ENCODE measurements at regions not wholly inside any gene's neighbourhood (a gene's known extent, or its start where the extent isn't known, plus 50 kb on each side); places are given as distances from the start of the nearest gene placed in this dataset.

DNA sequence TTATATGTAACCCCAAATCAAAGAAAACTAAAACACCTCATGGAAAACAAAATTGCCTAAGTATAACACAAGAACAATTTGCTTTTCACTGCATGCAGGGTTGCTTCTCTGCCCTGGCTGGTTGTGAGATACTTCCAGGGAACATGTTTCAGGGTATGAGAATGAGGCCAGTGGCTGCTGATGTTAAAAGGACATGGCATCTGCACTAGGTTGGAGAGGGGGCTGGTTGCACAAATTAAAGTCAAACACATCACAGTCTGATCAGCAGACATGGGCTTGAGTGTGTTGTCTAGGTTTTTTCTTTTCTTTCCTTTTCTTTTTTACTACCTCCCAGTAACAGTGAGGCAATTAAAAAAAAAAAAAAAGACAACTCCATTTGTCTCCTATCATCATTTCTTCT, 374.9 kb downstream of the MCTP2 start:
- no peak for DNase-seq

DNA sequence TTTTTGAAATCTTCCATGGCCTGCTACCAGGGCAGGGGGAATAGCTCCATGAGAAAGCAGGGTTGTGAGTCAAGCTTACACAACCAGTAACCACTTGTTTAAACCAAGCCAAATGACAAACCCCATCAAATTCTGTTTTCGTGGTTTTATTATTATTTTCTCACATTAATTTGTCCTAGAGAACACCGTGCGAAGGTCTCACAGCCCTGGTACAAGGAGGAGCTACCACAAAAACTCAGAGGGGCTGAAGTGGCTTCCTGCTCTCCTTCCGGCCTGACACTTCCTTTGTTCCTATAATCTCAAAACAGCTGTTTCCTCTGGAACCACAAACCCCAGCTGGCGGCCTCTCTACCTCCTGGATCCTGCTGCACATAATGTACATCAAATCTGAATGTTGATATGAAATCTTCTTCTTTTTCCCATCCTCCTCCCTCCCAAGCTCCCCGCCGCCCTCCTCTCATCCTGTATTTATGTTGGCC, 375.9 kb downstream of the MCTP2 start:
- peak; percentile 35 for DNase-seq

DNA sequence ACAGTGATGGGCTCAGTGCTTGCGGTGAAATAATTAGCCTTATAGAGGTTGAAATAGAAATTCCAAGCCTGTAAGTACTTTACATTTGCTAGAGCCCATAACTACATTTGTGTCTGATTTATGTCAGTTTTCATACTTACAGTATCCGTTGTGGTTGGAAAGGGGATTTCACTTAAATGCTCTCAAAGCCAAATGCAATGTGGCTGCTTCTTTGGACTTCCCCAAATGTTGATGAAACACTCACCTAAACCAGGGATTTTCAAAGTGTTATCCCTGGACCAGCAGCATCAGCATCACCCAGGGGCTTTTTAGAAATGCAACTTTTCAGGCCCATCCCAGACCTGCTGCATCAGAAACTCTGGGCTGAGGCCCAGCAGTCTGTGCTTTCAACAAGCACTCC, 378.7 kb downstream of the MCTP2 start:
- DNase-seq: no peak

DNA sequence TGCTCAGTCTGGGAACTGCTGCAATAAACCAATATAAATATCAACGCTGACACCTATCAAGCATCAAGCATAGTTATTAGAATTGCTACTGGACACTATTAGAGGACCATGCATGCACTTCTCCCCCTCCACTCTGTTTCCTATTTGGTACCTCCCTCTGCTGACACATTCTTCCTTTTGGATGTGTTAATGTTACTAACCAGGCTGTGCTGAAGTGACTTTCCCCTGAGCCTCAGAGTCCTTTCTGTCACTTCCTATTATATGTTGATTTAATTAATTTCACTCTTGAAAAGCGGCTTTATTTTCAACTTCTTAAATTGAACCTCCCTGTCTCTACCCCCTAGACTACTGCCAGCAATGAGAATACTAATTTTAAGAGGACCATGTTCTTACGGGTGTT, 379.1 kb downstream of the MCTP2 start:
- DNase-seq: no peak

DNA sequence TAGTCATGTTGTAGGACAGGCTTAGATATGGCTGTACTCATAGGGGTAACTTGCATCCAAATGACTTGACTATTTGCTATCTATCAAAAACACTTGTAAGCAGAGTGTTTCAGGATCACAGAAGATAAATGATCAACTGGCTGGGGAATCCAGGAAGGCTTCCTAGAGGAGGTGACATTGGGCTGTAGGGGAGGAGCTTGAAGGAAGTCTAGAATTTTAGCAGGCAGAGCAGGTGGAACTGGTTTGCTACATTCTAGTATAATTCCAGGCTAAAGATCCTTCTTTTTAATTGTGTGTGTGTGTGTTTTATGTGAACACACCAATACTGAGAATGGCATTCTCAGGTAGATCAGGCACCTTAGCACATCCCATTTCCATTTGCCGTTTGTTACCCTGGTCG, 380.3 kb downstream of the MCTP2 start:
- no peak for DNase-seq

DNA sequence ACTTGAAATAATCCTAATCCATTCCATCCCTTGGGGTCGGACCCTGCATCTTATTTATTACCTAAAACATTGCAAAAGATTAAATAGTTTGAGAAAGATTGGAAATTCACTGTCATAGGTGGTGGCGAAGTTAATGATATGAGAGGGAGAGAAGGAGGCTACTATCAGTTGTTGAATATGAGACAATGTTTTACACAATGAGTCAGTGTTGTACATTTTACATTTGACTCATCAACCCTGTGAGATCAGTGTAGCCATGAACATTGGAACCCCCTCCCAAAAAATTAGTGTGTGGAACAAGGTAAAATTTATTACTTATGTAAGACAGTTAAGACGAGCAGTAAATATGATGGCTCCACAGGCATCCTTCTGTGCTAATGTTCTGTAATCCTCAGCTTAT, 384.3 kb downstream of the MCTP2 start:
- DNase-seq: no peak

DNA sequence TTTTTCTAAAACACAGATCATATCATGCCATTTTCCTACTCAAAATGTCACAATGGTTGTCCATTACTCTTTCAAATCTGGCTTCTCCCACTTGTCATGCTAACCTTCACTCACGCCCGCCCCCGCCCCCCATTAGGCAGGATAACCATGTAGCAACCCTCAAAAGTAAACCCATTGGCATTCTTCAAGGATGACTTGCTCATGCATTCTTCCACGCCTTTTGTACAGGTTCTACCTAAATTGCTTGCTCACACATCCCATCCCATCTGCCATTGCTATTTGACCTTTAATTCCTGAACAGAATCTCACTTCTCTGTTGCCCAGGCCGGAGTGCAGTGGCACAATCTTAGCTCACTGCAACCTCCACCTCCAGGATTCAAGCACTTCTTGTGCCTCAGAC, 389.3 kb downstream of the MCTP2 start:
- DNase-seq: no peak

DNA sequence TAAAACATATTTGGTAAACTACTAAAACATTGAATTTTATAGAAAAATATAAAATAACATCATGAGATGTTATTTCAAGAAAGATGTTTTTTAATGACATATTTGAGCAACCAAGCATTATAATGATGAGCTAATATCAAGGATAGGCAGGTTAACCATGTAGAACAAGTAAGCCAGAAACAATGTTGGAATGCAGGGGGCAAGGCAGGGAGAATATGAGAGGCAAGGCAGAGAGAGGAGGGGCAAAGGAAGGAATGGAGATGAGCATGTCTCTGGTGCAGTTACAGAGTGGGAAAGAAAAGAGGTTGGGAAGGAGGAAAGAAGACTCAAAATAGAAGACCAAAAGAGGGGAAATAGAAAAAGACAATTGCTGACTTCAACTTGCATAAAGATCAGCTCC, 390.4 kb downstream of the MCTP2 start:
- DNase-seq: no peak

DNA sequence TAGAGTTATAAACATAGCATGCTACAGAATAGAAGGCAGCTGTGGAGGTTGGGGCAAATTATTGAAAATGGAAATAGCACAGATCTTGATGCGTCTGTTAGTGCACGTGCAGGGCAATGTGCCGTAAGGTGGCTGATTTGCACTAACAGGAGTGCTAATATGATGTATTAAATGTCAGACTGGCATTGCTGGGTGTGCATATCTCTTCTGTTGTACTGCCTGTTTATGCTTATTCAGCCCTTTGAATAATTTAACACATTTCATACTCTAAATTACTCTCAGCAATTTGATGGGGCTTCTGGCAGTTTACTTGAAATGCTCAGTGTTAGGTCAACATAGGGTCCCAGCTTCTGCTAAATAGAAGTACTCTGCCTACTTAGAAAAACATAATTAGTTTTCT, 395.6 kb downstream of the MCTP2 start:
- no peak for DNase-seq

DNA sequence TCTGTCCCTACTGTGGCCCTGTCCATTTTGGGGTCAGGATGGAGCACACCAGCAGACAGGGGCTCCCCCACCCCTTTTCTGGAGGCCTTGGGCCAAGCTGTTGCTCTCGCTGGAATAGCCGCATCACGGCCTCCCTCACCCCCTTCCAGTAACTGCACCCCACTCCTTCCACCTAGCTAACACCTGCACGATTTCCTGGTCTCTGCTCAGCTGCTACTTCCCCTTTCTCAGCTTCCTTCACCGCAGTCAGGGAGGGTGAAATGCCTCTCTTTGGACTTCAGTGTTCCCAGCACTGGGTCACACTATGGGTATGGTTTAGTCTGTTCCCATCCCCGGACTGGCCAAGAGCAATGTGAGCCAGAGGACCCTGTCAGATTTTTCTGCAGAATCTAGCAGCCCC, 400.2 kb downstream of the MCTP2 start:
- DNase-seq: no peak

DNA sequence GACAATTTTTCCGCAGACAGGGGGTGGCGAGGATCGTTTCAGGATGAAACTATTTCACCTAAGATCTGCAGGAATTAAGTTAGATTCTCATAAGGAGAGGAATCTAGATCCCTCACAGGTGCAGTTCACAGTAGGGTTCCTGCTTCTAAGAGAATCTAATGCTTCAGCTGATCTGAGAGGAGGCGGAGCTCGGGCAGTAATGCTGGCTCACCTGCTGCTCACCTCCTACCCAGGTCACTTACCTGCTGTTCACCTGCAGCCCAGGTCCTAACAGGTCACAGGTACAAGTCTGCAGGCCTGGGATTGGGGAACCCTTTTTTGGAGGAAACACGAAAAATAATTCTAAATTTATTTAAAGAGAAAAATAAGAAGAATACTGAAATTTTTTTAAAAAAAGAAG, 406.8 kb downstream of the MCTP2 start:
- DNase-seq: no peak

DNA sequence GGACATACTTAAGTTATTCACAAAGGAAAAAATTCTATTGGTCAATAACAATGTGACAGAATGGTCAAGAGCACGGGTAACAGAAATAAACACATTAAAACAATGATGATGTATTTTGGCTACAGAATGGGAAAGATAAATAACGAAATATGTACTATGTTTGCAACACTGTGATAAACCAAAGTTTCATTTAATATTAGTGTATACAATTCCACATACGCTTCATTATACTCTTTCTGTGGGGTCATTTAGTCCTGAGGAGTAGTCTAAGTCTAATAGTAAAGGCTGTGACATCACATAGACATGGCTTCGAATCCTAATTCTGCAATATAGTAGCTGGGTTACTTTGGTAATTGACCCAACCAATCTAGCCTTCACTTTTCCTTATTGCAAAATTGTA, 408.3 kb downstream of the MCTP2 start:
- no peak for DNase-seq

DNA sequence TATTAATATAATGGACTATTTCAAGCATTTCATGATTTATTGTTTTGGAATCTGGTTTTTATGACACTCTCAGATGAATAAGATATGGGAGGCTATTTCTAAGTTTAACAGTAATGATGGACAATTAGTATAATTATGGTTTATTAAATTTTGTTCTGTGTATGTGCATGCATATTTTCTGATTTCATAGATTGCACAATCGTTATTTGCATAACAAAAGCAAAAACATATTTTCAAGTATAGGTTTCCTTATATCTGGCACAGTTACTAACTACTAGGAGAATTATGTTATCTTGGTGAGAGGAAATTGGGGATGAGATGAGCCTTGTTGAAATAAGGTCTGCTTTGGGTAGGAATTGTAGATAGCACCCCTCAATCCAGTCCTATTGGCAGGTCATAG, 413.1 kb downstream of the MCTP2 start:
- no peak for DNase-seq

DNA sequence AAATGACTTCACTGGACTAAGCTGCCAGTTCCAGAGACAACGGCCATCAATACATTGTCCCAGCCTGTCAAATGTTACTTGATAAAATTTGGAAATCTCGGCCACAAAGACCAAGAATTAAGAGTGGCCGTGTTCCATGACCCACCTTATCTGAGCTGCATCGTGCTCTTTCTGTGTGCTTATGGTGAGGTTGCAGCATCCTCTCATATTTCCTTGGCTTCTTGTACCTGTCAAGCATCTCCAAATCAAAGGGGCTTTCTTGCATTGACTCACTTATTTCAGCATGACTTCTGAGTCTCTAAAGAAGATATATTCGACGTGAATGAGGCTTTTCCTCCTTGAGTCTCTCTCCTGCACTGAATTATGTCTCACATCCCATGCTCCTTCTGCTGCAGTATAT, 421.7 kb downstream of the MCTP2 start:
- DNase-seq: no peak

DNA sequence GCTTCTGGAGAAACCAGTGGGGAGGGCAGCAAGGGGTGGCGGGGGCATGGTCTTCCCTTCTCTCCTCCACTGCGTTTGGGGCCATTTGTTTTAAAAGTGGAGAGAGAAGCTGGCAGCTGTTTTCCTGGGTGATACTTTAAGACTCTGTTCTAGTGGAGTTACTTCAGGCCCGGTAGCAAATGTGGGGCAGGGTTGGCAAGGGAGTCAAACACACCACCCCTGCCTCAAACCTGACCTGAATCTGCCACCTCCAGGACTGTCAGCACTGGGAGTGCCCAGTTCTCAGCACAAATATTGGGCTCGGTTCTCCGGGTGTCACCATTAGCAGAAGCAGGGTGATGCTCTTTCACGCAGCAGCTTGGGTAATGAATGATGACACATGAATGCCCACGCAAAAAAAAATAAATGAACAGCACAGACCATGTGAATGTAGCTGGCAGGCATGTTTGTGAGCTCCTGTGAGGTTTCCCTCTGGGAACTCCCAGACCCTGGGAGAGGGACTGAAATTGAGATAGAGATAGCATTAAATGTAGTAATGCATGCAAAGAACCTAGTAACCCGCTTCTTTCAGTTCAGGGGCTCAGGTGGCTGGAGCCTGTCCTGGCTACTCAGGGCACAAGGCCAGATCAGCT, 424.0 kb downstream of the MCTP2 start:
- no peak for DNase-seq

DNA sequence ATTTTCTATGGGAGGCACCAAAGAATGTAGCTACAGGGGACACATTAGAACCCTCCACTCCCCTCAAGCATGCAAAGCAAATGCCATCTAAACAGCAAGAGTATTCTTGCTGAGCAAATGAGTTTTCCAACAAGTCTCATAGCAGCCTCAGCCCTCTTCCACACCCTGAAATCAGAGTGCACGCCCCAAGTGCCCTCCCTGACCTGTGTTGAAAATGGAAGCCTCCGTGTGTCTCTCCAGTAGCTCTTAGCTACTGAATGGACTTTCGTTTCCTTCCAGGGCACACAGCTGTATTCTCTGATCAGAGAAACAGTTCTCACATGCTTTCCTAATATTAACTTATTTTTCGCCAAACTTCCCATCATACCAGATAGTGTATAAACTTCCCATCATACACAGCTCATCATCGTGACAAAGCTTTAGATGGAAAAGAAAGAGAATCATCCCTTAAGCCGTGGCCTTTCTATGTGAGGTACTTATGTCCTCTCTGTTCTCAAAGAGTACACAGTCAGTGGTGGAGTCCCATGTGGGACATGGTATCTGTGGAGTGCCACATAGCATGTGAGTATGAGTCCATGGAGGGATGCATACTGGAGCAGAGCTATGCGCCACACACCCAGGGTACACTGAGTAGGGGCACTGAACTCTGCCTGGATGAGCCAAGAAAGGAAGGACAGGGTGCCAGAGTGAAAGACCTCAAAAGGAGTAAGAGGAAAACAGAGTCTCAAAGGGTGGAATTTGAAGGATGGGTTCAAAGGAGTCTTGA, 434.5 kb downstream of the MCTP2 start:
- DNase-seq: no peak

DNA sequence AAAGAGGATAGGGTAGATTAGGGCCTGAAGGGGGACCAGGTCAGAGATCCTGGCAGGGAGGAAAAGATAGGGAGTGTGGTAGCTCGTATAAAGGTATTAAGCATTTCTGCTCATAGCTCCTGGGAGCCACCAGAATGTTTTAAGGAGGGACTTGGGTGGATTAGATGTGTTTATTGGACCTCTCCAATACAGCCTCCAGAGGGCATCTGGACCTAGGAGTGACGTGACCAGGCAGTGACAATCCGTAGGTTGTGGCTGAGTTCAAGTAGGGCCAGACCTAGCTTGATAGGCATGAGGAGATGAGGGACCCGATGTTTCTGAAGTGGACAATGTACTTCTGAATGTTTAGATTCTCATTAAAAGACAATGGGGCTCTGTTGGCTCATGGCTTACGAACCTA, 435.2 kb downstream of the MCTP2 start:
- no peak for DNase-seq

DNA sequence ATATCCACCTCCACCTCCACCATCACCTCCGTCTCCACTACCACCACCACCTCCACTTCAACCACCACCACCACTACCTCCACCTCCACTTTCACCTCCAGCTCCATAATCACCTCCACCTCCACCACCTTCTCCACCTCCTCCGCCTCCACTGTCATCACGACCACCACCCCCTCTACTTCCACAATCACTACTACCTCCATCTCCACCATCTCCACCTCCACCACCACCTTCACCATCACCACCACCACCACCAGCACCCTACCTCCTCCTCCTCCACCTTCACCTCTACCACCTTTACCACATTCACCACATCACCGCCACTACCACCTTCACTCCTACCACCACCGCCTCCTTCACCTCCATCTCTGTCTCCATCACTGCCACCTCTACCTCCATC, 435.7 kb downstream of the MCTP2 start:
- no peak for DNase-seq

DNA sequence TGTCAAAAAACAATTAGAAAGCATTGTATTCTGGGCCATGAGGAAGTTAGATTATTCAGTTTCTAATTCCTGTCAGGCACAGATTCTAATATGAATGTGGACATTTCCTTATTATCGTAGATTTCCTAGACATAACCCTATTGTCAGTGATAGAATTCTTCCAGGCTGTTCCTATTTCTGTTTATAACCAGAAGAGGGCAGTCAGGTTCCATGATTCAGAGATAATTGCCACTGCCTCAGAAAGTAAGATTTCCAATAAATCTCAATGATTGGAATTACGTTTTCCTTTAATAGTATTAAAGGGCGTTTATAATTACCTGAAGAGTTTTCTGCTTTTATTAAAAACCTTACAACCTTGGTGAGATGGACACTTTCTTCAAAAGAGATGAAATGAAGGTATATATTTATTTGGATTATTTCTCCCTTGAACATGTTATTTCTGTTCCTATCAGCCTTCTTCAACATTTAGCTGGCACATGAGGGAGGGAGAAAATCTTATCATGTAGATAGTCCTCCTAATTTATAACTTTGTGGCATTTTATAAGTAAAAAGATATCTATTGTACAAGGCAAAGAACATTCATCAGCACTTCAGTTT, 439.2 kb downstream of the MCTP2 start:
- peak; percentile 59 for DNase-seq

DNA sequence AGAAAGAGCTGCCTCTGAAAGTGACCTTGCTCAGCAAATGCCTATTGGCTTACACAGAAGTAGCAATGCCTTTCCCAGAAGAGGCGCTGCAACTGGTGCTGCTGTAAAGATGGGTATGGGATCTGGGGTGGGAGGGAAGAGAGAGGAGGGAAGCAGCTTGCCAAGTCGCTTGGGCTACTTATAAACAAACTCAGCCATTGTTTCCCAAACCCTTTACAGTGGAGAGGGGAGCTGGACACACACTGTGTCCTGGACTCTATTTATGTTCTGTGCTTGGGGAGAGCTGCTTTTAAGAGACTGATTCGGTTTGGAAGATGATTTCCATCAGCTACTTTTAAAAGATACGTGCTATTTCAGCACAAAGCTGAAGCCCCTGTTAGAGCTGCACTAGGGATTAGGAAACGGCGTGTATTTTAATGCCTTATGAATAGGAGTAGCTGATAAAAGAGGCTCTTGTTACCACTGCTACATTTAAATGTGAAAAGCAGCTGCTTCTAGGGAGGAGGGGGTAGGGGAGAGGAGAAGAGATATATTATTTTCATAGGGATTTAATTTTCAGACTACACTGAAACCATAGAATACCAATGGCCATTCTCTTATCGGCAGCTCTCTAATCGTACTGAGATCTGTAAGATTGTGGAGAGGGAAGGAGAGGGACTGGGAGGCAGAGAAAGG, 440.6 kb downstream of the MCTP2 start:
- DNase-seq: peak; percentile 34

DNA sequence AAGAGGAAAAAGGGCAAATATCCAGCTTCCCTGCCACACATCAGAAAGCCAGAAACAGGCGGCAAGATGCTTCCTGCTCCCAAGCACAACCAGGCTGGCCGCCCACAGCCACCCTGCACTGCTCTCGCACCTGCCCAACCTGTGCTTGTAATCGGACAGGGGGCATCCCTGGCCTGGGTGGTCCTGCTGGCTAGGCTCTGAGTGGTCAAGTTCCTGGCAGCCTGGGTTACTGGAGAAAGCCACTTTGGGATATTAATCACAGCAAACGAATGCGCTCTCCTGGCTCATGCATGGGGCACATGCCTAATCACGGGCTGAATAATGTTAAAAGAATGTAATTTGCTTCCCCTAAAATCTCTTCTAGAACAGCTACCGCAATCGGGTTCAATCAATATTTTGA, 442.4 kb downstream of the MCTP2 start:
- DNase-seq: no peak

DNA sequence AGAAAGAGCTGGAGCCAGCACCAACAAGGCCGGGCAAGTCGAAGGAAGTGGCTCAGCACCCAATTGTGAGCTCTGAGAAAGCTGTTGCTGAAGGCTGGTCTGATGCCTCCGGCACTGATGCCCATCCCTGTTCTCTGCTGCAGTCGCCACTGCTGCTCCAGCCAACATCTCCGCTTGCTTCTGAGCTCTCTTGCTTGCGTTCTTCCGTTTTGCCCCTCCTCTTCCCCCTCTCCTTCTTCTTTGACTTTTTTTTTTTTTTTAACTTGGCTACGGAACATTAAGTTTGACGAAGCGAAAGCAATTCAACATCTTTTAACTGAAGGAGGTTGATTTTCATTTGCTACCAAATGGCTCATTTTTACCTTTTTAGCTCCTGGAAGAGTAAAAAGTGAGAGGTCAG, 442.9 kb downstream of the MCTP2 start:
- no peak for DNase-seq

All from muscle of arm (tissue), 1 donor.